Sigmoid colon (tissue), 4 donors: ENCODE measurements at regions not wholly inside any gene's neighbourhood (a gene's known extent, or its start where the extent isn't known, plus 50 kb on each side); places are given as distances from the start of the nearest gene placed in this dataset.

ENCODE experiments used
- CTCF ChIP-seq, 4 experiments: fragments of 450-650 bp in 3 of 4; fragments of 200-600 bp in 1 of 4; IDR thresholded peaks; one replicate each; pipeline ENCODE4 v1.5.1; 2016 to 2019; ENCODE audit warnings: antibody characterized with exemption in 4 of 4, mild to moderate bottlenecking in 3 of 4, moderate library complexity in 2 of 4
- POLR2A ChIP-seq, 2 donors: fragments of 450-650 bp; IDR thresholded peaks; one replicate each; pipeline ENCODE4 v1.6.1; 2016; ENCODE audit warnings: antibody characterized with exemption in 2 of 2, mild to moderate bottlenecking in 2 of 2, moderate library complexity in 2 of 2
- POLR2AphosphoS5 ChIP-seq, 4 donors: sonication (generic); formaldehyde crosslinking; IDR thresholded peaks; one replicate each; pipeline ENCODE4 v1.6.1; 2017; ENCODE audit warnings: antibody characterized with exemption in 4 of 4

- TF ChIP-seq POLR2A (IDR thresholded peaks at IDR 0.05) (no peak), CTCF (IDR thresholded peaks at IDR 0.05) (no peak), POLR2AphosphoS5 (IDR thresholded peaks at IDR 0.05) (no peak)
Observed at GRCh38 chr1:94350350-94350924, 67.8 kb upstream of the ABCD3 start.
